GM21825 (cell line): ENCODE measurements at regions not wholly inside any gene's neighbourhood (a gene's known extent, or its start where the extent isn't known, plus 50 kb on each side); places are given as distances from the start of the nearest gene placed in this dataset.
"Not testable (repeated sequence)": the region's sequence is repeated elsewhere in the genome, so short reads cannot be mapped to it uniquely, and the experiment has no call there.

ENCODE experiments used
- ATAC-seq: cut with Tn5 transposase; IDR thresholded peaks from one replicate; pipeline ENCODE4 v1.9.1; 2021; ENCODE audit warnings: mild to moderate bottlenecking, moderate library complexity; ENCODE audit not compliant: unreplicated experiment

GRCh38 chr13:48804821-48805601, 151.3 kb downstream of the CYSLTR2 start:
- no peak for ATAC-seq

GRCh38 chr13:48806522-48806921, 152.8 kb downstream of the CYSLTR2 start:
- no peak for ATAC-seq

DNA sequence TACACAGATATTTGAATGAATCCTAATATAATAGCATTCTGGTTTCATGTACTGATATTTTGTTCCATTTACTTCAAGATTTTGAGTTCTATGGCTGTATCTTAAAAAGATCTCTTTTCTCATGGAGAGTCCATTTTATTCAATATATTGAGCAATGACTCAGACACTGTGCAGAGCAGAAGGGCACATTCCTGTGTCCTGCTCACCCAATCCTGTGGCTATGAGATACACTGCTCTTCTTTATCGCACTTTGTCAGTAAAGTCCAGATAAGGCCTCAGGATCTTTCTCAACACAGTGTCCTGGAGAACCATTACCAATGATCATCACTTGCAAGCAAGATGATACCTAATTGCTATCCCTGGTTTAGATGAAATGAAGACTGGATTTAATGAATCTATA, 155.0 kb downstream of the CYSLTR2 start:
- no peak for ATAC-seq

DNA sequence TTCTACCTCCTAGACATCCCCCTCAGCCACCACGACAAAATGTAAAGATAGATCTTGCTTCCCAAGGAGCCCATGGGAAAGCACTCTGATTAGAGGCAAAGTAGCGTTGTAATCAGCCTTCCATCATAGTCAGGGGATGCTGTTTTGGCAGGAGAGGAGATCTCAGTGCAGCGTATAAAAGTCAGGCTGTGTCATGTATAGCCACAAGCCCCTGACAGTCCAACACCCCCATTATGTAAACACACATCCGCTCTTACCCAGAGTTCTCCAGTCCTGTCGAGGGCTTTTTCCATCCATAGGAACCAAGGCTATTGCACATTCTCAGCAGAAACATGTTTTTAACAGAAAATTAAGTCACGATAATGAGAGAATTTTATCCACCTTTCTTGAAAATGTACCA, 156.3 kb downstream of the CYSLTR2 start:
- ATAC-seq: no peak

DNA sequence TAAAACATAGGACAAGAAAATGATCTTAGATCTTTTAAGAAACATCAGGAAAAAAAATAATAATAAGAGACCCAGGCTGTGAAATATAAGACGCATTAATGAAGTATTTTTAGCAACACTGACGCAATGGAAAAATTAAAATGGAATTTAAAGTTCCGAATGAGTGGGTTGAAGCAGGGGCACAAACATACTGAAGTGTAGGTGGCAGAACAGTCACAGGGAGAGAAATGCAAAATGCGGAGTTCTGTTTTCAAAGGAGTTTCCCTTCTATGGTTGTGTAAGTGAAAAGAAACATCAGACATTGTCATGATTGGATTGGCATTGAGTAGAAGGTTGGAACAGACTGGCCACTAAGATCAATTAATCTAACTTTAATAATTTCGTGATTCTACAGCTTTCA, 159.8 kb downstream of the CYSLTR2 start:
- ATAC-seq: no peak

DNA sequence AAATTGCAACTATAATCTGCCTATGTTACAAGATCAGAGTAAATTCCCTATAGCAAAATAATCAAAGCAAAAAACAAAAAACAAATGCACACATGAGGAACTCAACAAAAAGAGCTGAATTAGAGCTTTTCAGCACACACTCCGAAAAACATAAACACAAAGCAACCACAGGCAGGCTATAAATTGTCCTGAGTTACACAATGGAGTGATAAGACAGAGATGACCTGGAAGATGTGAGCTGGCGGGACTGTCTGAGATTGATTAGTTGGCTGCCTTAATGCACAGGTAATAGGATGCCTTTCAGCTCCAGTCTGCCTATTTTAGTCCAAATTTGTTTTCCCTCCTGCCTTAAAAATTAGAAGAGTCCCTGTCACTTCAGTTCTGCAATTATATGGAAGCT, 159.0 kb upstream of the FNDC3A start:
- no peak for ATAC-seq

GRCh38 chr13:48817166-48817802, 158.4 kb upstream of the FNDC3A start:
- no peak for ATAC-seq

GRCh38 chr13:48818495-48819356, 157.0 kb upstream of the FNDC3A start:
- ATAC-seq: no peak

- no peak for ATAC-seq
Observed at GRCh38 chr13:48819376-48819775, 156.3 kb upstream of the FNDC3A start.

GRCh38 chr13:48819899-48820298, 155.8 kb upstream of the FNDC3A start:
- ATAC-seq: no peak

- ATAC-seq: not testable (repeated sequence)
Observed at GRCh38 chr13:48823526-48823925, 152.2 kb upstream of the FNDC3A start.

DNA sequence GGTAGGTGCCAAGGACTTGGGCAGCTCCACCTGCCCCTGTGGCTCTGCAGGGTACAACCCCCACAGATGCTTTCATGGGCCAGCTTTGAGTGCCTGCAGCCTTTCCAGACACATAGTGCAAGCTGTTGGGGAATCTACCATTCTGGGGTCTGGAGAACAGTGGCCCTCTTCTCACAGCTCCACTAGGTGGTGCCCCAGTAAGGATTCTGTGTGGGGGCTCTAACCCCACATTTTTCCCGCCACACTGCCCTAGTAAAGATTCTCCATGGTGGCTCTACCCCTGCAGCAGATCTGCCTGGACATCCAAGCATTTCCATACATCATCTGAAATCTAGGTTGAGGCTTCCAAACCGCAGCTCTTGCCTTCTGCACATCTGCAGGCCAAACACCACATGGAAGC, 149.7 kb upstream of the FNDC3A start:
- no peak for ATAC-seq

DNA sequence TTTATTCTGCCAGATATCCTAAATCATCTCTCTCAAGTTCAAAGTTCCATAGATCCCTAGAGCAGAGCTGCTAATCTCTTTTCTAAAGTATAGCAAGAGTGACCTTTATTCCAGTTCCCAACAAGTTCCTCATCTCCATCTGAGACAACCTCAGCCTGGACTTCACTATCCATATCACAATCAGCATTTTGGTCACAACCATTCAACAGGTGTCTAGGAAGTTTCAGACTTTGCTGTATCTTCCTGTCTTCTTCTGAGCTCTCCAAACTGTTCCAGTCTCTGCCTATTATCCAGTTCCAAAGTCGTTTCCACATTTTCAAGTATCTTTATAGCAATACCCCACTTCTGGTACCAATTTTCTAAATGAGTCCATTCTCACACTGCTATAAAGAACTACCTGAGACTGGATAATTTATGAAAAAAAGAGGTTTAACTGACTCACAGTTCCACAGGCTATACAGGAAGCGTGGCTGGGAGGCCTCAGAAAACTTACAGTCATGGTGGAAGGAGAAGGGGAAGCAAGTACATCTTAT, 148.7 kb upstream of the FNDC3A start:
- ATAC-seq: not testable (repeated sequence)

DNA sequence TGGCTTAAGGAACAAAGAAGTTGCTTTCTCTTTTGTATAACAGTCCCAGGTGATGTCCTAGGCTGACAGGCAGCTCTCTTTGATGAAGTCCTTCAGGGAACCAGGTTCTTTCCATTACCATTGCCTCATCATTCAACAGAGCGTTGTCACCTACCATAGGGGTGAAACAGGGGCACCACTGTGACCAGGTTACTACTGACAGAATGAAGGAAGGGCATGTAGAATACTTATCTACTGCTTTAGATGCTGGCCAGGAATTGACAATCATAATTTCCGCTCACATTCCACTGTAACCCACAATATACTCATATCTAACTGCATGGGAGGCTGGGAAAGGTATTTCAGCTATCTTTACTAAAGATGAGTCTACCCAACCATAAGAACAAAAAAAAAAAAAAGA, 148.0 kb upstream of the FNDC3A start:
- no peak for ATAC-seq

DNA sequence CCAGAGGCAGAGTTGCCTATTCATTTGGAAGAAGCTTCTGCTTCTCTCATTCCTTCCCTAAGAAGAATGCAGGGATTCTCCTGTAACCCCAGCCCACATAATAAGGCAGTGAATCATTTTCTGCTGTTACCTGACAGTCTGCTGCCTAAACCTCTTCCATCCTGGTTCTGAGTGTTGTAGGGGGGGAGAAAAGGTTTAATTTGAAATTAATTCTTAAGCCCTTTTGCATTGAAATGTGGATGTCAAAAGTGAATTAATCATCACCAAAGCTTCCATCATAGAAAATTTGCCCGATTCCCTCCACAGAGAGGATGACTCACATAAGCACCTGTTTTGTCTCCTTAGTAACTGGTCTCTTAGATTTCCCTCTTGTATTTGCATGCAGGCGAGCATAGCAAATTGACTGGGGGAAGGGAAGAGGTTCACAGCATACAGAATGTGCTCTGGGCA, 146.7 kb upstream of the FNDC3A start:
- no peak for ATAC-seq

- no peak for ATAC-seq
Observed at GRCh38 chr13:48829536-48829935, 146.2 kb upstream of the FNDC3A start.

- peak; percentile 60 for ATAC-seq
Observed at GRCh38 chr13:48831248-48831647, 144.5 kb upstream of the FNDC3A start.

GRCh38 chr13:48833412-48833811, 142.3 kb upstream of the FNDC3A start:
- ATAC-seq: no peak

GRCh38 chr13:48835326-48835725, 140.4 kb upstream of the FNDC3A start:
- not testable (repeated sequence) for ATAC-seq

DNA sequence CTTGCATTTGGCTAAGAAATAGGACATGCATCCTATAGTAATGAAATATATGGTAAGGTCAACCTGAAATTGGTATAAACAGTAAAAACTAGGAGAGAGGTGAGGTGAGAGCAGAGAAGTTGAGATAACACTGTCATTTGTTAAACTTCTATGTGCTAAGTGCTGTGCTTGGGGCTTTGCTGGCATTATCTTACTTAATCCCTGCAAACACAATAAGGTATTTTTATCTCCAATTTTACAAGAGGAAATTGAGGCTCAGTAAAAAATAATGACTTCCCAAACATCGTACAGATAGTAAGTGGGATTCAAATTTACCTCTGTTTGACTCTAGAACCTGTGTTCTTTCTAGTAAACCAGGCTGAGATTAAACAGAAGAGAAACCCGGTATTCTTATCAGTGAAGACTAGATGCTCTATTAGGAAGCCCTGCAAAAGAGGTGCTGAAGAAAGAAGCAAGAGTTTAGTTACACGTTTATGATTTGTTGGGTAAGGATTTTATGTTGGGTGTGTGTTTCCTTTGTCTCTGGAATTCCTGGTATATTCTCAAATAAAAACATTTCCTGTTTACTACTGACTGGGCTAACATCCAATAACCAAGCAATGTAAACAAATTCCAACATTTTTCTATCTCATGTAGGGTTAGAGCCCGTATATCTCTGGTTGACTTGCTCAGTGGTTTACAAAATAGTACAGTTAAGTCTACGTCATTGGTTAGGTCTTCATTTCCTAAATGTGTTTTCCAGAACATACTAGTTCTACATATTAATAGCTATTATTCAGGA, 137.3 kb upstream of the FNDC3A start:
- no peak for ATAC-seq

GRCh38 chr13:48839171-48839570, 136.5 kb upstream of the FNDC3A start:
- no peak for ATAC-seq
